ENCODE measurements at regions not wholly inside any gene's neighbourhood (a gene's known extent, or its start where the extent isn't known, plus 50 kb on each side); places are given as distances from the start of the nearest gene placed in this dataset.

- no peaks in the 10 kb centered on the region for H3K9me3 ChIP-seq (ENCODE audit: control insufficient read depth, low read length, poor library complexity, severe bottlenecking)
- H3K4me3 Mint-ChIP-seq: no peak overlapping the region
- DNase-seq (no peak), ATAC-seq (no peak)
- no peaks in the 10 kb centered on the region for H3K27me3 Mint-ChIP-seq
- no peak overlapping the region for H3K27ac Mint-ChIP-seq
- no peaks in the 10 kb centered on the region for H3K36me3 Mint-ChIP-seq (ENCODE audit: low read depth)
- no peaks in the 10 kb centered on the region for H3K4me1 Mint-ChIP-seq
These were observed 155.2 kb upstream of the MYCN start for GRCh38 chr2:15784886-15785801.

DNA sequence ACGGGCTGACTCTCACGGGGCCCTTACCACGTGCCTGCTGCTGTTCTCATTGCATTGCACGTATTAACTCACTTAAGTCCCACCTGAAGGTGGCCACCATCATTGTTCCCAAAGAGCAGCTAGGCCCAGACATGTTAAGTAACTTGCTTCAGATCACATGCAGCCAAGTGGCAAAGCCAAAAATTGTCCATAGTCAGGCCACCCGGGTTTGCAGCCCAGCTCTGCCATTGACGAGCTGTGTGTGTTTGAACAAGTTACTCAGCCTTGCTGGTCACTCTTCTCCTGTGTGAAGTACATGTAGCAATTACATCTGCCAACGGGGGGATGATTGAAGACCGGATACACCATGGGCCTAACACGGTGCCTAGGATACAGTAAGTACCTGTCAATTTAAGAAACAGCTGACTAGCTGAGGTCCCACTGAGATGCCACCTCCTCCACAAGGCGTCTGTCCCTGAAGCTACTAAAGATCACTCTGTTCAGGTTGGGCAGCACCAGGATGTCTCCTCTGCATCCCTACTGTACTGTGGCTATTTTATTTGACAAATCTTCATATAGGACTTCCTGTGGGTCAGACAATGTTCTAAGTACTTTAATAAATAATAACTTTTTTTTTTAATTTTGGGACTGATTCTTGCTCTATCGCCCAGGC lies 154.2 kb upstream of the MYCN start:
- no peaks in the 10 kb centered on the region for H3K27me3 Mint-ChIP-seq
- H3K4me1 Mint-ChIP-seq: no peaks in the 10 kb centered on the region
- no peaks in the 10 kb centered on the region for H3K9me3 ChIP-seq (ENCODE audit: control insufficient read depth, low read length, poor library complexity, severe bottlenecking)
- no peaks in the 10 kb centered on the region for H3K36me3 Mint-ChIP-seq (ENCODE audit: low read depth)
- H3K4me3 Mint-ChIP-seq: no peak overlapping the region
- ATAC-seq (no peak), DNase-seq (no peak)
- H3K27ac Mint-ChIP-seq: no peak overlapping the region

DNA sequence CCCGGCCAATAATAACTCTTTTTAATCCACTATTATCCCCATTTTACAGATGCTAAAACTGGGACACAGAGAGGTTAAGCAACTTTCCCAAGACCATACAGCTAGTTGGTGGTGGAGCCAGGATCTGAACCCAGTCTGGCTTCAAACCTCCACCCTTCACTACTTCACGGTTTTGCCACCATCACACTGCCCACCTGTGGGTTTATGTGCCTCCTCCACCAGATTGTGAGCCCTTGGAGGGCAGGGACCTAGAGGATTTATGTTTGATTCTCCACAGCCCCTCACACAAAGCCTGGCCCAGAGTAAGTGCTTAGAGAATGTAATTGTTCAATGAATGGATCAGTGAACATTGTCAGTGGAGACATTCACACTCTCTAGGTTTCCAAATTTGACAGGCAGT lies 153.4 kb upstream of the MYCN start:
- ATAC-seq (no peak), DNase-seq (no peak)
- Mint-ChIP-seq H3K4me3 (no peak overlapping the region), H3K4me1 (no peaks in the 10 kb centered on the region), H3K27ac (no peak overlapping the region), H3K27me3 (no peaks in the 10 kb centered on the region), H3K36me3 (ENCODE audit: low read depth) (no peaks in the 10 kb centered on the region)
- H3K9me3 ChIP-seq (ENCODE audit: control insufficient read depth, low read length, poor library complexity, severe bottlenecking): no peaks in the 10 kb centered on the region

DNA sequence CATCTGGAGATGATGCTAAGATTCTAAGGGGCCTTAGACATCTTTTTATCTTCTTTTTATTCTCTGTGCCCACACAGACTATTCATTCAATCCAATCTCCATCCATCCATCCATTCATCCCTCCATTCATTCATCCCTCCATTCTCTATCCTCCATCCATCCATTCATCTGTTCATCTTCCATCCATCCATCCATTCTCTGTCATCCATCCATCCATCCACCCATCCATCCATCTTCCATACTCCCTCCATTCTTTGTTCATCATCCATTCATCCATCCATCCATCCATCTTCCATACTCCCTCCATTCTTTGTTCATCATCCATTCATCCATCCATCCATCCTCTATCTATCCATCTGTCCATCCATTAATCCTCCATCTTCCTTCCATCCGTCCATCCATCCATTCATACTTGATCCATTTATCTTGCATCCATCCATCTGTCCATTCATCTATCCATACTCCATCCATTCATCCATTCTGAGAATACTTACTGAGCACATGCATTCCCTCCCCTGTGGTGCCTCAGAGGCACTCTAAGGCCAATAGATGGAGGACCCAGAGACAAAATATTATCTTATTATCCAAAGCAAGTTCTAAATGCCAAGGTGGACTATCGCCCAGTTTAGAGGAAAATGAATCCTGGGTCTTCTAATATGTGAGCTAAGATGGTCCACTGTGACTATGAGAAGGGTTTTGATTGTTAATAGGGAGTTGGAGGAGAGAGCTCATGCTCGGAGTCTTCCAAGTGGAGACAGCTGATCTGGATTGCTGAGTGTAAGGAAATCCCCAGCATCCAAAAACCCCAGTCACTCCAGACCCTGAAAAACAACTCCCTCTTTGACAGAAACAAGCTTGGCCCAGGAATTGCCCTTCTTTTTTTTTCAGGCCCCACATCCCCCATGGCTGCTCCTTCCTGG lies 152.6 kb upstream of the MYCN start:
- ATAC-seq (no peak), DNase-seq (no peak)
- Mint-ChIP-seq H3K4me3 (no peak overlapping the region), H3K4me1 (no peaks in the 10 kb centered on the region), H3K36me3 (ENCODE audit: low read depth) (no peaks in the 10 kb centered on the region), H3K27me3 (no peaks in the 10 kb centered on the region), H3K27ac (no peak overlapping the region)
- no peaks in the 10 kb centered on the region for H3K9me3 ChIP-seq (ENCODE audit: control insufficient read depth, low read length, poor library complexity, severe bottlenecking)

- H3K4me1 Mint-ChIP-seq: no peaks in the 10 kb centered on the region
- DNase-seq (no peak), ATAC-seq (no peak)
- H3K9me3 ChIP-seq (ENCODE audit: control insufficient read depth, low read length, poor library complexity, severe bottlenecking): no peaks in the 10 kb centered on the region
- H3K27me3 Mint-ChIP-seq: no peaks in the 10 kb centered on the region
- no peak overlapping the region for H3K4me3 Mint-ChIP-seq
- H3K27ac Mint-ChIP-seq: no peak overlapping the region
- H3K36me3 Mint-ChIP-seq (ENCODE audit: low read depth): no peaks in the 10 kb centered on the region
These were observed 151.9 kb upstream of the MYCN start for GRCh38 chr2:15788455-15788829.

DNA sequence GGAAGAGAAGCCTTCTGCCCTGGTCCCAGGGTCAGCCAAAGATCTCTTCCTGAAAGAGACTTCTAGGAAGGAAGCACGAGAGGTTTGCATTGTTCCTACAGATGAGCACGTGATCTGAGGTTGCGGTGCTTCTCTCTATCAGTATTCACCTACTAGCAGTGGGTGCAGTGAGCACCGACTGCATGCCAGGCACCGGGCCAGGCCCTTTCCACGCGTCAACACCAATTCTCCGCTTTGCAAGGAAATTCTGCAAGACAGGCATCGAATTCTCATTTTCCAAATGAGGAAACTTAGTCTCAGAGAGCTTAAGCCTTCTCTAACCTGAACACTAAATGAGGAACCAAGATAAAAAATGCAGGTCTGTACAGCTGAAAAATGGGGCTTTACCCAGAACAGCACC lies 151.5 kb upstream of the MYCN start:
- H3K4me3 Mint-ChIP-seq: no peak overlapping the region
- no peaks in the 10 kb centered on the region for H3K4me1 Mint-ChIP-seq
- no peaks in the 10 kb centered on the region for H3K27me3 Mint-ChIP-seq
- H3K9me3 ChIP-seq (ENCODE audit: control insufficient read depth, low read length, poor library complexity, severe bottlenecking): no peaks in the 10 kb centered on the region
- DNase-seq (no peak), ATAC-seq (no peak)
- no peak overlapping the region for H3K27ac Mint-ChIP-seq
- no peaks in the 10 kb centered on the region for H3K36me3 Mint-ChIP-seq (ENCODE audit: low read depth)

GRCh38 chr2:15789381-15790062 lies 150.8 kb upstream of the MYCN start:
- H3K9me3 ChIP-seq (ENCODE audit: control insufficient read depth, low read length, poor library complexity, severe bottlenecking): no peaks in the 10 kb centered on the region
- no peak overlapping the region for H3K27ac Mint-ChIP-seq
- ATAC-seq (no peak), DNase-seq (no peak)
- no peaks in the 10 kb centered on the region for H3K4me1 Mint-ChIP-seq
- no peak overlapping the region for H3K4me3 Mint-ChIP-seq
- no peaks in the 10 kb centered on the region for H3K27me3 Mint-ChIP-seq
- H3K36me3 Mint-ChIP-seq (ENCODE audit: low read depth): no peaks in the 10 kb centered on the region

DNA sequence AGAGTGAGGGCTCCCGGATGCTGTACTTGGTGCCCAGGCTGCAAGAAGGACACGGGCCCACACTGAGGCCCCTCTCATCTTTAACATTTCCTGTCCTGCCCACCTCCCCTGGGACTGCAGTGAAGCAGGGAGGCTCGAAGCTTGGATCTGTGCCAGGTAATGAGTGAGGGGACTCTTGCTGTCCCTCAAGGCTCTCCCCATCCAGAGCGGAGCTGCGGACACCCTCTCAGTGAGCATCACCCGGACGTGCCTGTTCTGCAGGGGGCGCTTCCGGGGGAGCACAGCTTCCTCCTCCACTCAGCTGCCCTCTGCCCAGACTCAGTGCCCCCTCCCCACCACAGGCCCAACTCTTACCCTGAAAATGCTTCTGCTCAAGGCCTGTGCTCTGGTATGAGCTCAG lies 150.0 kb upstream of the MYCN start:
- no peaks in the 10 kb centered on the region for H3K4me1 Mint-ChIP-seq
- no peaks in the 10 kb centered on the region for H3K36me3 Mint-ChIP-seq (ENCODE audit: low read depth)
- H3K9me3 ChIP-seq (ENCODE audit: control insufficient read depth, low read length, poor library complexity, severe bottlenecking): no peaks in the 10 kb centered on the region
- no peak overlapping the region for H3K4me3 Mint-ChIP-seq
- DNase-seq (no peak), ATAC-seq (no peak)
- H3K27me3 Mint-ChIP-seq: peaks cover 5% of the 10 kb centered on the region
- H3K27ac Mint-ChIP-seq: no peak overlapping the region

- no peaks in the 10 kb centered on the region for H3K36me3 Mint-ChIP-seq (ENCODE audit: low read depth)
- DNase-seq (no peak), ATAC-seq (no peak)
- H3K27me3 Mint-ChIP-seq: peaks cover 7% of the 10 kb centered on the region
- H3K9me3 ChIP-seq (ENCODE audit: control insufficient read depth, low read length, poor library complexity, severe bottlenecking): no peaks in the 10 kb centered on the region
- H3K4me3 Mint-ChIP-seq: no peak overlapping the region
- H3K4me1 Mint-ChIP-seq: no peaks in the 10 kb centered on the region
- no peak overlapping the region for H3K27ac Mint-ChIP-seq
These were observed 149.5 kb upstream of the MYCN start for GRCh38 chr2:15790838-15791237.

DNA sequence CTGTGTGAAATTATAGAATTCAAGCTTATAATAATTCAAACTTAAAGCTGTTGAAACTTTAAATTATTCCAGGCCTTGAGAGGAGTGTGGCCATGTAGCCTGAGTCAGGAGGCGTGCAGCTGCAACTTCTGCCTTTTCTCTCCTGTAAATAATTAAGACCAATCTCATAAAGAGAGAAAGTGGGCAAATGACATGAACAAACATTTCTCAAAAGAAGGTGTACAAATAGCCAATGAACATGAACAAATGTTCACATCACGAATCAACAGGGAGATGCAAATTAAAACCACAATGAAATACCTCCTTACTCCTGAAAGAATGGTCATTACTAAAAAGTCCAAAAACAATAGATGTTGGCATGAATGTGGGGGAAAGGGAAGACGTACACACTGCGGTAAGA lies 149.1 kb upstream of the MYCN start:
- Mint-ChIP-seq H3K36me3 (ENCODE audit: low read depth) (no peaks in the 10 kb centered on the region), H3K4me1 (no peaks in the 10 kb centered on the region), H3K27ac (no peak overlapping the region), H3K27me3 (peaks cover 12% of the 10 kb centered on the region), H3K4me3 (no peak overlapping the region)
- DNase-seq (no peak), ATAC-seq (no peak)
- H3K9me3 ChIP-seq (ENCODE audit: control insufficient read depth, low read length, poor library complexity, severe bottlenecking): no peaks in the 10 kb centered on the region

DNA sequence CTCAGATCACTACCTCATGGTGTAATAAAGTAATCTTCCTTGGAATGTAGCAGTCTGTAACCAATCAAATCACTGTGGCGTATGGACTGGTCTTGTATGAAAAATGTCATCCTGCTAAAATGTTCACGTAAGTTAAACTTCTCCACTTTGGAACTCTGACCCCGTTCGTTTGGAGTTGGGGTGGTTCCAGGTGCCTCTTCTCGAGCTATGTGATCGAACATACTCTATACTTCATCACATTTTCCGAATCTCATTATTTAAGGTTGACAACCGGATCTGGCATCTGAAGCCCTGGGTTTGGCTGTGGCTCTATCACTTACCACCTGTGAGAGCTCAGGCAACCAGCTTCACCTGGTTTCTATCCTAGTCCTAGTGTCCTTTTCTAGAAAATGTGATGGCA lies 148.0 kb upstream of the MYCN start:
- H3K4me3 Mint-ChIP-seq: no peak overlapping the region
- DNase-seq: no peak
- H3K9me3 ChIP-seq (ENCODE audit: control insufficient read depth, low read length, poor library complexity, severe bottlenecking): no peaks in the 10 kb centered on the region
- no peaks in the 10 kb centered on the region for H3K36me3 Mint-ChIP-seq (ENCODE audit: low read depth)
- H3K27me3 Mint-ChIP-seq: peaks cover 12% of the 10 kb centered on the region
- ATAC-seq: no peak
- no peaks in the 10 kb centered on the region for H3K4me1 Mint-ChIP-seq
- H3K27ac Mint-ChIP-seq: no peak overlapping the region

- H3K9me3 ChIP-seq (ENCODE audit: control insufficient read depth, low read length, poor library complexity, severe bottlenecking): no peaks in the 10 kb centered on the region
- no peak for DNase-seq
- Mint-ChIP-seq H3K27ac (no peak overlapping the region), H3K36me3 (ENCODE audit: low read depth) (no peaks in the 10 kb centered on the region), H3K27me3 (peaks cover 12% of the 10 kb centered on the region), H3K4me1 (no peaks in the 10 kb centered on the region), H3K4me3 (no peak overlapping the region)
- ATAC-seq: no peak
These were observed 147.1 kb upstream of the MYCN start for GRCh38 chr2:15793078-15793913.
